ENCODE measurements at regions not wholly inside any gene's neighbourhood (a gene's known extent, or its start where the extent isn't known, plus 50 kb on each side); places are given as distances from the start of the nearest gene placed in this dataset.
"Not testable (repeated sequence)": the region's sequence is repeated elsewhere in the genome, so short reads cannot be mapped to it uniquely, and the experiment has no call there.

GRCh38 chr7:46754140-46754720, 827.7 kb downstream of the TNS3 start:
- Histone ChIP-seq H3K27ac (no peak overlapping the region), H3K4me1 (replicated peaks in 1 of 2) (no peaks in the 10 kb centered on the region), H3K27me3 (no peaks in the 10 kb centered on the region), H3K9me3 (replicated peaks in 1 of 3) (no peaks in the 10 kb centered on the region), H3K4me3 (no peak overlapping the region), H3K36me3 (replicated peaks in 1 of 2) (no peaks in the 10 kb centered on the region)
- TF ChIP-seq CTCF (IDR thresholded peaks at IDR 0.05), result no peak
- TF ChIP-seq POLR2A (IDR thresholded peaks at IDR 0.05), result no peak
- intact Hi-C loops (cut with DNase I), result no loop called here
- WGBS, 4 donors, result 77 to 85% (median 81%) methylated on average over 2 of the region's 2 CpGs
- DNase-seq, result peak in 2 of 7 donors; percentile 15 to 50

- no peaks in the 10 kb centered on the region for H3K9me3 ChIP-seq (replicated peaks in 1 of 3)
- H3K27me3 ChIP-seq, result no peaks in the 10 kb centered on the region
- H3K4me3 ChIP-seq, result no peak overlapping the region
- H3K27ac ChIP-seq, result no peak overlapping the region
- intact Hi-C loops (cut with DNase I), result no loop called here
- DNase-seq, result no peak
- TF ChIP-seq POLR2A (IDR thresholded peaks at IDR 0.05), result no peak
- no peak for TF ChIP-seq CTCF (IDR thresholded peaks at IDR 0.05)
- 78 to 93% (median 84%) methylated on average over 2 of the region's 2 CpGs for WGBS, 4 donors
- no peaks in the 10 kb centered on the region for H3K36me3 ChIP-seq (replicated peaks in 1 of 2)
- H3K4me1 ChIP-seq (replicated peaks in 1 of 2), result no peaks in the 10 kb centered on the region
Observed at GRCh38 chr7:46753662-46754061, 828.2 kb downstream of the TNS3 start.

GRCh38 chr7:46752881-46753366, 829.0 kb downstream of the TNS3 start:
- H3K4me3 ChIP-seq, result no peak overlapping the region
- no peak overlapping the region for H3K27ac ChIP-seq
- no peaks in the 10 kb centered on the region for H3K36me3 ChIP-seq (replicated peaks in 1 of 2)
- H3K9me3 ChIP-seq (replicated peaks in 1 of 3), result no peaks in the 10 kb centered on the region
- DNase-seq, result no peak
- TF ChIP-seq POLR2A (IDR thresholded peaks at IDR 0.05) (no peak), CTCF (IDR thresholded peaks at IDR 0.05) (no peak)
- WGBS, 4 donors, result 42 to 54% (median 47%) methylated on average over 3 of the region's 3 CpGs
- H3K27me3 ChIP-seq, result no peaks in the 10 kb centered on the region
- intact Hi-C loops (cut with DNase I), result no loop called here
- no peaks in the 10 kb centered on the region for H3K4me1 ChIP-seq (replicated peaks in 1 of 2)

- H3K4me3 ChIP-seq; intact Hi-C loops (cut with DNase I); H3K36me3 ChIP-seq (replicated peaks in 1 of 2); H3K27ac ChIP-seq; DNase-seq; H3K27me3 ChIP-seq; H3K4me1 ChIP-seq (replicated peaks in 1 of 2); H3K9me3 ChIP-seq (replicated peaks in 1 of 3): not testable (repeated sequence)
- WGBS, 4 donors, result 79 to 84% (median 84%) methylated on average over 11 of the region's 11 CpGs
Observed at GRCh38 chr7:46751927-46752723, 829.8 kb downstream of the TNS3 start.

Data from adrenal gland (tissue), 9 donors.